ENCODE measurements at regions not wholly inside any gene's neighbourhood (a gene's known extent, or its start where the extent isn't known, plus 50 kb on each side); places are given as distances from the start of the nearest gene placed in this dataset.

- no peaks in the 10 kb centered on the region for H3K36me3 ChIP-seq (ENCODE audit: insufficient read depth, low read length)
- H3K9me3 ChIP-seq (ENCODE audit: low read length): no peaks in the 10 kb centered on the region
- TF ChIP-seq EZH2 (IDR thresholded peaks at IDR 0.05; ENCODE audit: borderline replicate concordance, low read length): no peak
- no peak for TF ChIP-seq CTCF (IDR thresholded peaks at IDR 0.05; ENCODE audit: low read length)
- H3K9ac ChIP-seq (ENCODE audit: low read length): no peak overlapping the region
- no peak overlapping the region for H3K27ac ChIP-seq (ENCODE audit: low read depth, low read length, poor library complexity, severe bottlenecking)
- no peaks in the 10 kb centered on the region for H3K4me1 ChIP-seq (ENCODE audit: insufficient read depth, low read length, severe bottlenecking)
- no peak overlapping the region for H3K4me3 ChIP-seq (ENCODE audit: low read depth, low read length, poor library complexity, severe bottlenecking)
- no peak overlapping the region for H3K4me2 ChIP-seq (ENCODE audit: low read length)
- H3F3A ChIP-seq (ENCODE audit: insufficient read depth, low read length): no peaks in the 10 kb centered on the region
- no peak overlapping the region for H2AFZ ChIP-seq (ENCODE audit: low read length)
- no peaks in the 10 kb centered on the region for H3K27me3 ChIP-seq (ENCODE audit: insufficient read depth, low read length)
- no peaks in the 10 kb centered on the region for H3K79me2 ChIP-seq (ENCODE audit: insufficient read depth, low read length)
- no peaks in the 10 kb centered on the region for H3K9me2 ChIP-seq (ENCODE audit: low read depth, low read length)
- H4K20me1 ChIP-seq (ENCODE audit: insufficient read depth, low read length): no peaks in the 10 kb centered on the region
Measured at GRCh38 chr4:124913237-124913636, 200.7 kb upstream of the ANKRD50 start.

DNA sequence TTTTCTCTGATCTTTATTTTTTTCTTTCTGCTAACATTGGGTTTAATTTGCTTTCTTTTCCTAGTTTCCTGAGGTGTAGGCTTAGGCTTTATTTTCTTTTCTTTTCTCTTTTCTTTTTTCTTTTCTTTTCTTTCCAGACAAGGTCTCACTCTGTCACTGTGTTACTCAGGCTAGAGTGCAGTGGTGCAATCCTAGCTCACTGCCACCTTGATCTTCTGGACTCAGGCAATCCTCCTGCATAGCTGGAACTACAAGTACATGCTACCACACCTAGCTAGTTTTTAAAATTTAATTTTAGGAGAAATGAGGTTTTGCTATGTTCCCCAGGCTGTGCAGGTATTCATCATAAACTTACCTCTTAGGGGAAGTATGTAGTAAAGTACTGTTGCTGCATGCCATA is 197.8 kb upstream of the ANKRD50 start:
- Histone ChIP-seq H3K4me3 (ENCODE audit: low read depth, low read length, poor library complexity, severe bottlenecking) (no peak overlapping the region), H3K4me1 (ENCODE audit: insufficient read depth, low read length, severe bottlenecking) (no peaks in the 10 kb centered on the region), H3K79me2 (ENCODE audit: insufficient read depth, low read length) (no peaks in the 10 kb centered on the region), H3K9me2 (ENCODE audit: low read depth, low read length) (no peaks in the 10 kb centered on the region), H2AFZ (ENCODE audit: low read length) (no peak overlapping the region), H3K27ac (ENCODE audit: low read depth, low read length, poor library complexity, severe bottlenecking) (no peak overlapping the region), H3K9me3 (ENCODE audit: low read length) (no peaks in the 10 kb centered on the region), H3K4me2 (ENCODE audit: low read length) (no peak overlapping the region), H3K9ac (ENCODE audit: low read length) (no peak overlapping the region), H3K36me3 (ENCODE audit: insufficient read depth, low read length) (no peaks in the 10 kb centered on the region), H3K27me3 (ENCODE audit: insufficient read depth, low read length) (no peaks in the 10 kb centered on the region), H3F3A (ENCODE audit: insufficient read depth, low read length) (no peaks in the 10 kb centered on the region), H4K20me1 (ENCODE audit: insufficient read depth, low read length) (no peaks in the 10 kb centered on the region)
- TF ChIP-seq CTCF (IDR thresholded peaks at IDR 0.05; ENCODE audit: low read length) (no peak), EZH2 (IDR thresholded peaks at IDR 0.05; ENCODE audit: borderline replicate concordance, low read length) (no peak)

GRCh38 chr4:124907881-124908280 is 195.3 kb upstream of the ANKRD50 start:
- H3K27me3 ChIP-seq (ENCODE audit: insufficient read depth, low read length): no peaks in the 10 kb centered on the region
- no peaks in the 10 kb centered on the region for H3F3A ChIP-seq (ENCODE audit: insufficient read depth, low read length)
- TF ChIP-seq EZH2 (IDR thresholded peaks at IDR 0.05; ENCODE audit: borderline replicate concordance, low read length): no peak
- no peak for TF ChIP-seq CTCF (IDR thresholded peaks at IDR 0.05; ENCODE audit: low read length)

More at GRCh38 chr4:124907881-124908280, 195.3 kb upstream of the ANKRD50 start:
- Histone ChIP-seq H3K9me2 (ENCODE audit: low read depth, low read length) (no peaks in the 10 kb centered on the region), H3K79me2 (ENCODE audit: insufficient read depth, low read length) (no peaks in the 10 kb centered on the region), H3K4me3 (ENCODE audit: low read depth, low read length, poor library complexity, severe bottlenecking) (no peak overlapping the region), H3K27ac (ENCODE audit: low read depth, low read length, poor library complexity, severe bottlenecking) (no peak overlapping the region), H2AFZ (ENCODE audit: low read length) (no peak overlapping the region), H3K9me3 (ENCODE audit: low read length) (no peaks in the 10 kb centered on the region), H3K9ac (ENCODE audit: low read length) (no peak overlapping the region), H3K36me3 (ENCODE audit: insufficient read depth, low read length) (no peaks in the 10 kb centered on the region), H4K20me1 (ENCODE audit: insufficient read depth, low read length) (no peaks in the 10 kb centered on the region), H3K4me2 (ENCODE audit: low read length) (no peak overlapping the region), H3K4me1 (ENCODE audit: insufficient read depth, low read length, severe bottlenecking) (no peaks in the 10 kb centered on the region)

Measured in OCI-LY1 (cell line).